HCT116 (cell line): ENCODE measurements at regions not wholly inside any gene's neighbourhood (a gene's known extent, or its start where the extent isn't known, plus 50 kb on each side); places are given as distances from the start of the nearest gene placed in this dataset.
A peak's percentile ranks its signal among the peaks of the same experiment; 100 is the strongest.

Source experiments
- ATAC-seq: fragments of 200-7000 bp; cut with Tn5 transposase; 2 replicates; pipeline ENCODE4 v1.9.1; 2020; ENCODE audit warnings: mild to moderate bottlenecking, moderate library complexity
- BruUV-seq: library from RNA; stranded (reverse); fragments of 400-500 nt; replicated peaks from 2 replicates; lab custom pipeline; 2021; lab: Mats Ljungman, UMichigan
- CTCF ChIA-PET: fragments of 300-600 bp; sonication (Branson Sonifier 250); formaldehyde crosslinking; loops from one replicate; lab custom pipeline; 2021; ENCODE audit warnings: antibody characterized with exemption; lab: Charles Lee
- POLR2A ChIA-PET: fragments of 300-600, 350-600 bp; sonication (Branson Sonifier 250); formaldehyde crosslinking; loops from one replicate; lab custom pipeline; 2021; ENCODE audit warnings: antibody characterized with exemption; lab: Charles Lee
- RAD21 ChIA-PET, 2 experiments: fragments of 300-600 bp; sonication (Branson Sonifier 250); formaldehyde crosslinking; loops; one replicate each; lab custom pipeline; 2023; ENCODE audit warnings: low total read pairs in 2 of 2; ENCODE audit not compliant: uncharacterized antibody in 2 of 2, unreplicated experiment in 2 of 2, low non-redundant PET in 1 of 2; lab: Charles Lee
- DNase-seq: peaks from one replicate; pipeline ENCODE4 v3.0.0-alpha.2; 2010; ENCODE audit warnings: low read depth, low spot score
- H2AFZ ChIP-seq: fragments of 200-600 bp; shearing (Covaris generic), sonication (generic); 2 replicates; pipeline ENCODE4 v1.6.1; 2017; ENCODE audit warnings: low read depth, mixed run types, mixed read lengths, antibody characterized with exemption, low read length; ENCODE audit not compliant: poor library complexity, severe bottlenecking
- H3K27ac ChIP-seq: 2 replicates; pipeline ENCODE4 v1.5.1; 2012; ENCODE audit warnings: low read depth, low read length
- H3K27me3 ChIP-seq: fragments of 200-600 bp; sonication (generic); 2 replicates; pipeline ENCODE4 v1.6.1; 2016; ENCODE audit warnings: mixed run types, low read length, mixed read lengths; ENCODE audit not compliant: insufficient read depth
- H3K36me3 ChIP-seq, 2 experiments: fragments of 200-500 bp in 1 of 2; fragments of 200-600 bp in 1 of 2; sonication (Bioruptor generic) in 1 of 2; sonication (generic) in 1 of 2; 2 replicates each; pipeline versions ENCODE4 v1.5.1 to v1.6.1; 2014 to 2016; ENCODE audit warnings: low read length in 2 of 2, inconsistent platforms in 1 of 2, mixed read lengths in 1 of 2, mixed run types in 1 of 2; ENCODE audit not compliant: insufficient read depth in 2 of 2, control insufficient read depth in 1 of 2
- H3K4me1 ChIP-seq, 2 experiments: fragments of 200-600 bp in 1 of 2; sonication (generic) in 1 of 2; 2 replicates each; pipeline versions ENCODE4 v1.5.1 to v1.6.1; 2012 to 2017; ENCODE audit warnings: low read length in 2 of 2, inconsistent platforms in 1 of 2, mild to moderate bottlenecking in 1 of 2, mixed read lengths in 1 of 2, mixed run types in 1 of 2, moderate library complexity in 1 of 2; ENCODE audit not compliant: insufficient read depth in 2 of 2, control insufficient read depth in 1 of 2
- H3K4me2 ChIP-seq: fragments of 200-600 bp; sonication (generic); 2 replicates; pipeline ENCODE4 v1.6.1; 2017; ENCODE audit warnings: mixed run types, low read length, mixed read lengths
- H3K4me3 ChIP-seq, 2 experiments: fragments of 200-600 bp in 1 of 2; sonication (generic) in 1 of 2; replicated peaks in 1 of 2; 2 replicates each; pipeline ENCODE4 v1.5.1; 2011 to 2016; ENCODE audit warnings: low read length in 2 of 2, control low read depth in 1 of 2, low read depth in 1 of 2, mild to moderate bottlenecking in 1 of 2, mixed read lengths in 1 of 2, mixed run types in 1 of 2
- H3K79me2 ChIP-seq: fragments of 200-600 bp; sonication (generic); 2 replicates; pipeline ENCODE4 v1.6.1; 2017; ENCODE audit warnings: mild to moderate bottlenecking, mixed run types, low read length, moderate library complexity, mixed read lengths; ENCODE audit not compliant: insufficient read depth
- H3K9ac ChIP-seq: fragments of 200-600 bp; sonication (generic); 2 replicates; pipeline ENCODE4 v1.6.1; 2016; ENCODE audit warnings: low read length, mixed read lengths
- H3K9me2 ChIP-seq: fragments of 200-600 bp; sonication (generic), shearing (Covaris generic); 2 replicates; pipeline ENCODE4 v1.6.1; 2017; ENCODE audit warnings: mixed run types, mild to moderate bottlenecking, moderate library complexity; ENCODE audit not compliant: insufficient read depth
- H3K9me3 ChIP-seq, 2 experiments: fragments of 200-500 bp in 1 of 2; fragments of 200-600 bp in 1 of 2; sonication (Bioruptor generic) in 1 of 2; sonication (generic) in 1 of 2; 2 replicates each; pipeline ENCODE4 v1.6.1; 2014 to 2017; ENCODE audit warnings: low read length in 2 of 2, mixed read lengths in 2 of 2, inconsistent platforms in 1 of 2, low read depth in 1 of 2, mild to moderate bottlenecking in 1 of 2, mixed run types in 1 of 2, moderate library complexity in 1 of 2; ENCODE audit not compliant: control insufficient read depth in 1 of 2, insufficient read depth in 1 of 2
- H4K20me1 ChIP-seq: fragments of 200-600 bp; sonication (generic), shearing (Covaris generic); 2 replicates; pipeline ENCODE4 v1.6.1; 2017; ENCODE audit warnings: mixed run types, mild to moderate bottlenecking, moderate library complexity; ENCODE audit not compliant: insufficient read depth
- CBX3 ChIP-seq: IDR thresholded peaks from 2 replicates; pipeline ENCODE4 v1.6.1; 2012; ENCODE audit warnings: low read depth
- EGR1 ChIP-seq: IDR thresholded peaks from 2 replicates; pipeline ENCODE4 v1.6.1; 2012; ENCODE audit warnings: low read depth
- ELF1 ChIP-seq: IDR thresholded peaks from 2 replicates; pipeline ENCODE4 v1.6.1; 2012; ENCODE audit warnings: low read depth, borderline replicate concordance
- POLR2AphosphoS5 ChIP-seq: IDR thresholded peaks from 2 replicates; pipeline ENCODE4 v1.6.1; 2011; ENCODE audit warnings: mild to moderate bottlenecking, low read depth, low read length, moderate library complexity
- RAD21 ChIP-seq: IDR thresholded peaks from 2 replicates; pipeline ENCODE4 v1.6.1; 2012; ENCODE audit warnings: low read depth, mild to moderate bottlenecking
- SP1 ChIP-seq: IDR thresholded peaks from 2 replicates; pipeline ENCODE4 v1.6.1; 2012; ENCODE audit warnings: low read depth
- TCF7L2 ChIP-seq: IDR thresholded peaks from 2 replicates; pipeline ENCODE4 v1.7.0; 2011; ENCODE audit warnings: borderline replicate concordance, inconsistent platforms; ENCODE audit not compliant: insufficient read depth, insufficient read length; ENCODE audit errors: extremely low read depth
- intact Hi-C: fragments of 100-400 bp; cut with micrococcal nuclease; formaldehyde crosslinking; loops from 2 replicates; pipeline ENCODE4 v1.10.0; 2022
- TF ChIP-seq, protein P1 (sequence below): IDR thresholded peaks from 2 replicates; pipeline ENCODE4 v1.6.1; 2012; ENCODE audit warnings: low read depth

DNA sequence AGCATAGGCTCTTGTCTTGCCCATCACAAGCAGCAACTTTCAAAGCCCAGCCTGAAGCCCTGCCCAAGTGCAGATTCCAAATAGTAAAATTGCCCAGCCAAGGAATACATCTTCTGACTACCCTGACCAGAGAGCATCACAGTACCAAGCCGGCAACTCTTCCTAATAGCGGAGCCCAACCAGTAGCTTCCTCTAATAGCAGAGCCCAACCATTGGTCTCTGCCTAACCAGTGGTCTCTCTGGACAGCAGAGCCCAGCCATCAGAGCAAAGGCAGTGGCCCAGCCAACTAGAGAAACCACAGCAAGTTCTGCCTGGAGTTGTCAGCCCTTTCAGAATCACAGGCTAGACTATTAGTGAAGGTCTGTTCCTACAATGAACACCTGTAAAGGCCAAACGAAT, 285.6 kb downstream of the HGF start:
- Histone ChIP-seq H3K27ac (no peak overlapping the region), H3K9me3 (no peaks in the 10 kb centered on the region), H4K20me1 (no peaks in the 10 kb centered on the region), H2AFZ (no peak overlapping the region), H3K36me3 (no peaks in the 10 kb centered on the region), H3K9me2 (no peaks in the 10 kb centered on the region), H3K27me3 (no peaks in the 10 kb centered on the region)
- ChIA-PET POLR2A (interaction anchor here (0.7 kb wide), 1 partner anchor 225 kb away, joined by 3 read pairs; no protein-coding TSS in a partner anchor), RAD21 (no interaction called here), CTCF (interaction anchor here (0.9 to 2.3 kb wide), 2 partner anchors 14 to 15 kb away, joined by 3 to 14 read pairs; no protein-coding TSS in a partner anchor)
- ATAC-seq (peak; percentile 34; the same call in 1 of the 2 replicates), DNase-seq (no peak)
- BruUV-seq: no TSS peak
- intact Hi-C loops: loop anchor here (5.0 kb wide), 2 partner anchors 473 to 533 kb away; no protein-coding TSS in a partner anchor
- TF ChIP-seq TCF7L2: no peak
- TF ChIP-seq CBX3: no peak
- no peak for TF ChIP-seq ELF1
- TF ChIP-seq, protein P1, sequence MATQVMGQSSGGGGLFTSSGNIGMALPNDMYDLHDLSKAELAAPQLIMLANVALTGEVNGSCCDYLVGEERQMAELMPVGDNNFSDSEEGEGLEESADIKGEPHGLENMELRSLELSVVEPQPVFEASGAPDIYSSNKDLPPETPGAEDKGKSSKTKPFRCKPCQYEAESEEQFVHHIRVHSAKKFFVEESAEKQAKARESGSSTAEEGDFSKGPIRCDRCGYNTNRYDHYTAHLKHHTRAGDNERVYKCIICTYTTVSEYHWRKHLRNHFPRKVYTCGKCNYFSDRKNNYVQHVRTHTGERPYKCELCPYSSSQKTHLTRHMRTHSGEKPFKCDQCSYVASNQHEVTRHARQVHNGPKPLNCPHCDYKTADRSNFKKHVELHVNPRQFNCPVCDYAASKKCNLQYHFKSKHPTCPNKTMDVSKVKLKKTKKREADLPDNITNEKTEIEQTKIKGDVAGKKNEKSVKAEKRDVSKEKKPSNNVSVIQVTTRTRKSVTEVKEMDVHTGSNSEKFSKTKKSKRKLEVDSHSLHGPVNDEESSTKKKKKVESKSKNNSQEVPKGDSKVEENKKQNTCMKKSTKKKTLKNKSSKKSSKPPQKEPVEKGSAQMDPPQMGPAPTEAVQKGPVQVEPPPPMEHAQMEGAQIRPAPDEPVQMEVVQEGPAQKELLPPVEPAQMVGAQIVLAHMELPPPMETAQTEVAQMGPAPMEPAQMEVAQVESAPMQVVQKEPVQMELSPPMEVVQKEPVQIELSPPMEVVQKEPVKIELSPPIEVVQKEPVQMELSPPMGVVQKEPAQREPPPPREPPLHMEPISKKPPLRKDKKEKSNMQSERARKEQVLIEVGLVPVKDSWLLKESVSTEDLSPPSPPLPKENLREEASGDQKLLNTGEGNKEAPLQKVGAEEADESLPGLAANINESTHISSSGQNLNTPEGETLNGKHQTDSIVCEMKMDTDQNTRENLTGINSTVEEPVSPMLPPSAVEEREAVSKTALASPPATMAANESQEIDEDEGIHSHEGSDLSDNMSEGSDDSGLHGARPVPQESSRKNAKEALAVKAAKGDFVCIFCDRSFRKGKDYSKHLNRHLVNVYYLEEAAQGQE: no peak
- no peak for TF ChIP-seq POLR2AphosphoS5
- TF ChIP-seq SP1: no peak
- TF ChIP-seq EGR1: no peak
- no peak for TF ChIP-seq RAD21
- TF ChIP-seq, all 23 proteins: peak for 0
- Histone ChIP-seq H3K79me2 (no peaks in the 10 kb centered on the region), H3K9ac (no peak overlapping the region), H3K4me2 (no peak overlapping the region), H3K4me1 (no peaks in the 10 kb centered on the region), H3K4me3 (no peak overlapping the region)
